Fibroblast of lung (primary cell): ENCODE measurements at regions not wholly inside any gene's neighbourhood (a gene's known extent, or its start where the extent isn't known, plus 50 kb on each side); places are given as distances from the start of the nearest gene placed in this dataset.

Experiments used
- DNase-seq, 2 donors: peaks; one replicate each; pipeline versions ENCODE4 v3.0.0 to v3.0.0-alpha.2; 2010; ENCODE audit warnings: low read depth in 2 of 2
- H2AFZ ChIP-seq: 2 replicates; pipeline ENCODE4 v1.5.1; 2012; ENCODE audit warnings: low read length, control low read depth, inconsistent platforms
- H3K27ac ChIP-seq: 2 replicates; pipeline ENCODE4 v1.5.1; 2011; ENCODE audit warnings: low read length, control low read depth; ENCODE audit not compliant: insufficient read depth
- H3K27me3 ChIP-seq: 2 replicates; pipeline ENCODE4 v1.5.1; 2011; ENCODE audit warnings: mild to moderate bottlenecking, low read length; ENCODE audit not compliant: control insufficient read depth, insufficient read depth
- H3K36me3 ChIP-seq: 2 replicates; pipeline ENCODE4 v1.5.1; 2011; ENCODE audit warnings: low read length; ENCODE audit not compliant: control insufficient read depth, insufficient read depth
- H3K4me1 ChIP-seq: 2 replicates; pipeline ENCODE4 v1.5.1; 2011; ENCODE audit warnings: low read length; ENCODE audit not compliant: control insufficient read depth, insufficient read depth; ENCODE audit errors: extremely low read depth
- H3K4me2 ChIP-seq: 2 replicates; pipeline ENCODE4 v1.5.1; 2011; ENCODE audit warnings: low read length, control low read depth; ENCODE audit not compliant: insufficient read depth; ENCODE audit errors: extremely low read depth
- H3K4me3 ChIP-seq, 4 experiments: fragments of 200-600 bp in 1 of 4; sonication (generic) in 1 of 4; replicated peaks in 1 of 4; 2 replicates each; pipeline ENCODE4 v1.5.1; 2011 to 2016; ENCODE audit warnings: low read length in 4 of 4, low read depth in 3 of 4, mild to moderate bottlenecking in 3 of 4, control low read depth in 2 of 4, inconsistent platforms in 1 of 4, mixed read lengths in 1 of 4; ENCODE audit not compliant: insufficient read depth in 1 of 4; ENCODE audit errors: control extremely low read depth in 1 of 4
- H3K79me2 ChIP-seq: 2 replicates; pipeline ENCODE4 v1.5.1; 2012; ENCODE audit warnings: mild to moderate bottlenecking, low read length, inconsistent platforms; ENCODE audit not compliant: control insufficient read depth, insufficient read depth
- H3K9ac ChIP-seq: 2 replicates; pipeline ENCODE4 v1.5.1; 2011; ENCODE audit warnings: mild to moderate bottlenecking, low read length, control low read depth; ENCODE audit not compliant: insufficient read depth
- H3K9me3 ChIP-seq: 2 replicates; pipeline ENCODE4 v1.5.1; 2012; ENCODE audit warnings: low read depth, low read length; ENCODE audit not compliant: control insufficient read depth, insufficient read depth
- H4K20me1 ChIP-seq: 2 replicates; pipeline ENCODE4 v1.5.1; 2011; ENCODE audit warnings: low read length; ENCODE audit not compliant: control insufficient read depth, insufficient read depth; ENCODE audit errors: extremely low read depth
- CTCF ChIP-seq, 2 donors: IDR thresholded peaks in 1 of 2; conservative IDR thresholded peaks in 1 of 2; 1 replicate in 1 of 2; 2 replicates in 1 of 2; pipeline ENCODE4 v1.5.1; 2011 to 2012; ENCODE audit warnings: low read length in 2 of 2, control low read depth in 1 of 2, inconsistent platforms in 1 of 2, low read depth in 1 of 2, mild to moderate bottlenecking in 1 of 2
- EZH2 ChIP-seq: IDR thresholded peaks from 2 replicates; pipeline ENCODE4 v1.5.1; 2012; ENCODE audit warnings: low read length, control low read depth, mild to moderate bottlenecking; ENCODE audit errors: missing control alignments

- H3K9me3 ChIP-seq = no peaks in the 10 kb centered on the region
- H3K27me3 ChIP-seq = no peaks in the 10 kb centered on the region
- H3K9ac ChIP-seq = no peak overlapping the region
- H3K27ac ChIP-seq = no peak overlapping the region
- no peaks in the 10 kb centered on the region for H3K79me2 ChIP-seq
- TF ChIP-seq CTCF (conservative IDR thresholded peaks at IDR 0.05 in 1 of 2, IDR thresholded peaks at IDR 0.05 in 1 of 2; ENCODE audit: low read depth in 1 of 2, low read length in 2 of 2) (no peak), EZH2 (no peak)
- H3K36me3 ChIP-seq = no peaks in the 10 kb centered on the region
- no peak overlapping the region for H2AFZ ChIP-seq
- H3K4me2 ChIP-seq = no peak overlapping the region
- H3K4me1 ChIP-seq = no peaks in the 10 kb centered on the region
- H3K4me3 ChIP-seq = no peak overlapping the region
- H4K20me1 ChIP-seq = no peaks in the 10 kb centered on the region
- no peak for DNase-seq
Measured at GRCh38 chr20:57763235-57763595, 53.4 kb upstream of the PMEPA1 start.

GRCh38 chr20:57762531-57763234 is 52.9 kb upstream of the PMEPA1 start:
- H3K9ac ChIP-seq = no peak overlapping the region
- H3K4me3 ChIP-seq = no peak overlapping the region
- no peaks in the 10 kb centered on the region for H3K79me2 ChIP-seq
- no peaks in the 10 kb centered on the region for H3K36me3 ChIP-seq
- no peak overlapping the region for H2AFZ ChIP-seq
- H3K4me1 ChIP-seq = no peaks in the 10 kb centered on the region
- no peak for DNase-seq
- H3K27me3 ChIP-seq = no peaks in the 10 kb centered on the region
- H3K4me2 ChIP-seq = no peak overlapping the region
- TF ChIP-seq EZH2 (no peak), CTCF (conservative IDR thresholded peaks at IDR 0.05 in 1 of 2, IDR thresholded peaks at IDR 0.05 in 1 of 2; ENCODE audit: low read depth in 1 of 2, low read length in 2 of 2) (no peak)
- no peak overlapping the region for H3K27ac ChIP-seq
- H4K20me1 ChIP-seq = no peaks in the 10 kb centered on the region
- H3K9me3 ChIP-seq = no peaks in the 10 kb centered on the region

GRCh38 chr20:57761413-57761734 is 51.6 kb upstream of the PMEPA1 start:
- Histone ChIP-seq H3K4me3 (no peak overlapping the region), H3K4me1 (no peaks in the 10 kb centered on the region), H3K79me2 (no peaks in the 10 kb centered on the region), H3K36me3 (no peaks in the 10 kb centered on the region), H2AFZ (no peak overlapping the region), H3K27me3 (no peaks in the 10 kb centered on the region), H3K4me2 (no peak overlapping the region), H4K20me1 (no peaks in the 10 kb centered on the region), H3K9ac (no peak overlapping the region), H3K9me3 (no peaks in the 10 kb centered on the region), H3K27ac (no peak overlapping the region)
- no peak for DNase-seq
- no peak for TF ChIP-seq EZH2
- no peak for TF ChIP-seq CTCF (conservative IDR thresholded peaks at IDR 0.05 in 1 of 2, IDR thresholded peaks at IDR 0.05 in 1 of 2; ENCODE audit: low read depth in 1 of 2, low read length in 2 of 2)
